IMR-90 (cell line): ENCODE measurements at regions not wholly inside any gene's neighbourhood (a gene's known extent, or its start where the extent isn't known, plus 50 kb on each side); places are given as distances from the start of the nearest gene placed in this dataset.

ENCODE experiments used
- ATAC-seq: fragments of 200-7000 bp; cut with Tn5 transposase; 2 replicates; pipeline ENCODE4 v1.9.1; 2020; ENCODE audit warnings: low read depth, mild to moderate bottlenecking, moderate library complexity
- BruUV-seq: library from RNA; stranded (reverse); fragments of 400-500 nt; replicated peaks from 2 replicates; lab custom pipeline; 2021; lab: Mats Ljungman, UMichigan
- CTCF ChIA-PET: fragments of 300-600 bp; formaldehyde crosslinking; extraction: SDS; loops from one replicate; lab custom pipeline; 2021; ENCODE audit warnings: antibody characterized with exemption; lab: Yijun Ruan, JAX
- POLR2A ChIA-PET: fragments of 300-600 bp; sonication (Branson Sonifier 250); formaldehyde crosslinking; loops from one replicate; lab custom pipeline; 2022; ENCODE audit warnings: antibody characterized with exemption; ENCODE audit not compliant: unreplicated experiment; lab: Charles Lee
- DNase-seq: peaks from one replicate; pipeline ENCODE4 v3.0.0; 2013
- H2AFZ ChIP-seq: replicated peaks from 2 replicates; pipeline ENCODE3; 2013; ENCODE audit warnings: low read length, mild to moderate bottlenecking; ENCODE audit not compliant: poor library complexity
- H2AK5ac ChIP-seq: 2 replicates; pipeline ENCODE4 v1.6.1; 2013; ENCODE audit warnings: low read depth, low read length, inconsistent platforms
- H2AK9ac ChIP-seq: replicated peaks from 2 replicates; pipeline ENCODE3; 2013; ENCODE audit warnings: mild to moderate bottlenecking, low read depth, low read length, moderate library complexity; ENCODE audit not compliant: poor library complexity
- H2BK120ac ChIP-seq: 2 replicates; pipeline ENCODE4 v1.6.1; 2013; ENCODE audit warnings: low read depth, low read length, inconsistent platforms
- H2BK15ac ChIP-seq: 3 replicates; pipeline ENCODE4 v1.6.1; 2013; ENCODE audit warnings: low read depth, low read length, inconsistent platforms
- H2BK20ac ChIP-seq: 2 replicates; pipeline ENCODE4 v1.6.1; 2013; ENCODE audit warnings: low read depth, mild to moderate bottlenecking, inconsistent platforms, low read length, moderate library complexity
- H2BK5ac ChIP-seq: 2 replicates; pipeline ENCODE4 v1.6.1; 2013; ENCODE audit warnings: mild to moderate bottlenecking, low read depth, low read length, inconsistent platforms; ENCODE audit not compliant: poor library complexity, severe bottlenecking
- H3K14ac ChIP-seq: replicated peaks from 2 replicates; pipeline ENCODE4 v1.6.1; 2013; ENCODE audit warnings: low read depth, low read length, inconsistent platforms
- H3K18ac ChIP-seq: 2 replicates; pipeline ENCODE4 v1.6.1; 2013; ENCODE audit warnings: low read depth, low read length, control low read depth
- H3K23ac ChIP-seq: 2 replicates; pipeline ENCODE4 v1.6.1; 2013; ENCODE audit warnings: low read depth, low read length, inconsistent platforms
- H3K27ac ChIP-seq: 2 replicates; pipeline ENCODE4 v1.5.1; 2013; ENCODE audit warnings: mild to moderate bottlenecking, control low read depth, low read length; ENCODE audit not compliant: insufficient read depth
- H3K27me3 ChIP-seq: 2 replicates; pipeline ENCODE4 v1.6.1; 2013; ENCODE audit warnings: low read length; ENCODE audit not compliant: control insufficient read depth, insufficient read depth
- H3K36me3 ChIP-seq: 2 replicates; pipeline ENCODE4 v1.6.1; 2013; ENCODE audit warnings: low read length, mixed read lengths; ENCODE audit not compliant: control insufficient read depth, insufficient read depth
- H3K4ac ChIP-seq: 2 replicates; pipeline ENCODE4 v1.6.1; 2013; ENCODE audit warnings: low read depth, low read length, inconsistent platforms
- H3K4me1 ChIP-seq: 2 replicates; pipeline ENCODE4 v1.6.1; 2013; ENCODE audit warnings: low read length, mixed read lengths; ENCODE audit not compliant: control insufficient read depth, insufficient read depth
- H3K4me2 ChIP-seq: 2 replicates; pipeline ENCODE4 v1.6.1; 2013; ENCODE audit warnings: low read depth, mild to moderate bottlenecking, control low read depth, low read length, moderate library complexity
- H3K4me3 ChIP-seq: 2 replicates; pipeline ENCODE4 v1.5.1; 2013; ENCODE audit warnings: low read depth, mild to moderate bottlenecking, control low read depth, low read length, moderate library complexity; ENCODE audit not compliant: insufficient read depth
- H3K56ac ChIP-seq: 2 replicates; pipeline ENCODE4 v1.6.1; 2013; ENCODE audit warnings: low read length, inconsistent platforms; ENCODE audit not compliant: insufficient read depth; ENCODE audit errors: extremely low read depth
- H3K79me1 ChIP-seq, 2 experiments: 2 replicates each; pipeline ENCODE4 v1.6.1; 2013; ENCODE audit warnings: low read length in 2 of 2, inconsistent platforms in 1 of 2, low read depth in 1 of 2
- H3K9ac ChIP-seq: 2 replicates; pipeline ENCODE4 v1.6.1; 2013; ENCODE audit warnings: low read depth, low read length, control low read depth
- H3K9me1 ChIP-seq: 2 replicates; pipeline ENCODE4 v1.6.1; 2013; ENCODE audit warnings: low read length, inconsistent platforms; ENCODE audit not compliant: insufficient read depth
- H3K9me3 ChIP-seq: 2 replicates; pipeline ENCODE4 v1.6.1; 2013; ENCODE audit warnings: low read length; ENCODE audit not compliant: control insufficient read depth, insufficient read depth
- H4K20me1 ChIP-seq: 2 replicates; pipeline ENCODE4 v1.6.1; 2013; ENCODE audit warnings: low read length, inconsistent platforms; ENCODE audit not compliant: insufficient read depth
- H4K5ac ChIP-seq: 2 replicates; pipeline ENCODE4 v1.6.1; 2013; ENCODE audit warnings: mild to moderate bottlenecking, low read depth, low read length, control low read depth
- H4K8ac ChIP-seq, 2 experiments: 2 replicates each; pipeline ENCODE4 v1.6.1; 2013; ENCODE audit warnings: low read depth in 2 of 2, low read length in 2 of 2, control low read depth in 1 of 2, inconsistent platforms in 1 of 2
- H4K91ac ChIP-seq: 2 replicates; pipeline ENCODE4 v1.6.1; 2013; ENCODE audit warnings: low read depth, low read length, inconsistent platforms; ENCODE audit not compliant: insufficient read depth
- BHLHE40 ChIP-seq: fragments of 150-350 bp; IDR thresholded peaks from 2 replicates; pipeline ENCODE4 v1.6.1; 2016; ENCODE audit warnings: mild to moderate bottlenecking, low read depth, low read length
- CEBPB ChIP-seq: IDR thresholded peaks from 2 replicates; pipeline ENCODE4 v1.6.1; 2012; ENCODE audit warnings: low read depth, low read length, improper control_type of control experiment
- CHD1 ChIP-seq: IDR thresholded peaks from 2 replicates; pipeline ENCODE4 v1.6.1; 2012; ENCODE audit warnings: low read depth, low read length, improper control_type of control experiment
- ELK1 ChIP-seq: fragments of 150-350 bp; IDR thresholded peaks from 2 replicates; pipeline ENCODE4 v1.6.1; 2016; ENCODE audit warnings: low read depth, mild to moderate bottlenecking, low read length, moderate library complexity, borderline replicate concordance
- MAZ ChIP-seq: IDR thresholded peaks from 2 replicates; pipeline ENCODE4 v1.6.1; 2012; ENCODE audit warnings: low read depth, mild to moderate bottlenecking, low read length, improper control_type of control experiment, moderate library complexity, borderline replicate concordance
- MXI1 ChIP-seq: IDR thresholded peaks from 2 replicates; pipeline ENCODE4 v1.6.1; 2012; ENCODE audit warnings: low read depth, mild to moderate bottlenecking, low read length, moderate library complexity, borderline replicate concordance
- POLR2A ChIP-seq: IDR thresholded peaks from 2 replicates; pipeline ENCODE4 v1.6.1; 2012; ENCODE audit warnings: mild to moderate bottlenecking, low read depth, low read length
- RAD21 ChIP-seq: IDR thresholded peaks from 2 replicates; pipeline ENCODE4 v1.6.1; 2012; ENCODE audit warnings: low read length, improper control_type of control experiment
- RCOR1 ChIP-seq: IDR thresholded peaks from 2 replicates; pipeline ENCODE4 v1.6.1; 2012; ENCODE audit warnings: mild to moderate bottlenecking, low read length, improper control_type of control experiment; ENCODE audit not compliant: insufficient replicate concordance
- RFX5 ChIP-seq: IDR thresholded peaks from 2 replicates; pipeline ENCODE4 v1.8.0; 2012; ENCODE audit warnings: low read depth, mild to moderate bottlenecking, low read length, moderate library complexity
- SMC3 ChIP-seq: fragments of 150-350 bp; IDR thresholded peaks from 2 replicates; pipeline ENCODE4 v1.6.1; 2016; ENCODE audit warnings: low read depth, mild to moderate bottlenecking, antibody characterized with exemption, low read length, moderate library complexity
- WGBS, 2 experiments: methylation state at CpG; one replicate each; pipeline versions ENCODE4 v1.1.5 to v1.1.7; 2013; ENCODE audit warnings: missing lambda C conversion rate in 2 of 2; ENCODE audit not compliant: insufficient read length in 1 of 2; ENCODE audit errors: extremely low coverage in 2 of 2; 5-methylcytosine and 5-hydroxymethylcytosine counted together
- dilution Hi-C: fragments of 300-500 bp; cut with HindIII; formaldehyde crosslinking; loops from one replicate; pipeline ENCODE4 v1.14.3; 2018; ENCODE audit warnings: low sequenced_read_pairs; ENCODE audit not compliant: unreplicated experiment
- in situ Hi-C: fragments of 300-500 bp; cut with MboI; formaldehyde crosslinking; loops from 3 replicates; pipeline ENCODE4 v1.14.3; 2019; ENCODE audit warnings: low sequenced_read_pairs, inconsistent platforms, mixed read lengths
- intact Hi-C: fragments of 100-400 bp; cut with micrococcal nuclease; formaldehyde crosslinking; loops from 2 replicates; pipeline ENCODE4 v1.10.0; 2022

GRCh38 chr3:82494977-82495489, 733.6 kb upstream of the GBE1 start:
- DNase-seq = no peak
- dilution Hi-C loops = no loop called here
- ChIA-PET POLR2A (no interaction called here), CTCF (no interaction called here)
- WGBS, 2 experiments = no CpG with 5 or more reads among the region's 1 CpG
- H3K9me3 ChIP-seq = peaks cover 8% of the 10 kb centered on the region; the same call in 1 of the 2 replicates
- H4K8ac ChIP-seq = no peak overlapping the region
- H3K27me3 ChIP-seq = no peaks in the 10 kb centered on the region
- no peaks in the 10 kb centered on the region for H3K4me1 ChIP-seq
- no peaks in the 10 kb centered on the region for H4K20me1 ChIP-seq
- no peak overlapping the region for H2BK20ac ChIP-seq
- H3K4me2 ChIP-seq = no peak overlapping the region
- H3K4me3 ChIP-seq = no peak overlapping the region
- H3K9ac ChIP-seq = no peak overlapping the region
- H3K56ac ChIP-seq = no peak overlapping the region
- no peak overlapping the region for H3K4ac ChIP-seq
- H3K27ac ChIP-seq = no peak overlapping the region
- no TSS peak for BruUV-seq
- H2BK5ac ChIP-seq = no peak overlapping the region
- no peaks in the 10 kb centered on the region for H3K79me1 ChIP-seq
- H3K18ac ChIP-seq = no peak overlapping the region
- no peak for TF ChIP-seq MAZ
- TF ChIP-seq ELK1 = no peak
- no peak for TF ChIP-seq RFX5
- no peak for TF ChIP-seq MXI1
- no peak for TF ChIP-seq RCOR1
- TF ChIP-seq BHLHE40 = no peak
- TF ChIP-seq SMC3 = no peak
- no peak for TF ChIP-seq POLR2A
- TF ChIP-seq RAD21 = no peak
- no peak for TF ChIP-seq CEBPB
- TF ChIP-seq CHD1 = no peak
- in situ Hi-C loops = no loop called here
- H2AFZ ChIP-seq = no peak overlapping the region
- H3K23ac ChIP-seq = no peak overlapping the region
- no peak overlapping the region for H2BK15ac ChIP-seq
- no peaks in the 10 kb centered on the region for H3K9me1 ChIP-seq
- no peak overlapping the region for H2BK120ac ChIP-seq
- H2AK9ac ChIP-seq = no peak overlapping the region
- H2AK5ac ChIP-seq = no peak overlapping the region
- intact Hi-C loops = no loop called here
- no peaks in the 10 kb centered on the region for H3K36me3 ChIP-seq
- H4K91ac ChIP-seq = no peak overlapping the region
- no peak overlapping the region for H4K5ac ChIP-seq
- no peak overlapping the region for H3K14ac ChIP-seq
- no peak for ATAC-seq
